ENCODE measurements at regions not wholly inside any gene's neighbourhood (a gene's known extent, or its start where the extent isn't known, plus 50 kb on each side); places are given as distances from the start of the nearest gene placed in this dataset.

DNA sequence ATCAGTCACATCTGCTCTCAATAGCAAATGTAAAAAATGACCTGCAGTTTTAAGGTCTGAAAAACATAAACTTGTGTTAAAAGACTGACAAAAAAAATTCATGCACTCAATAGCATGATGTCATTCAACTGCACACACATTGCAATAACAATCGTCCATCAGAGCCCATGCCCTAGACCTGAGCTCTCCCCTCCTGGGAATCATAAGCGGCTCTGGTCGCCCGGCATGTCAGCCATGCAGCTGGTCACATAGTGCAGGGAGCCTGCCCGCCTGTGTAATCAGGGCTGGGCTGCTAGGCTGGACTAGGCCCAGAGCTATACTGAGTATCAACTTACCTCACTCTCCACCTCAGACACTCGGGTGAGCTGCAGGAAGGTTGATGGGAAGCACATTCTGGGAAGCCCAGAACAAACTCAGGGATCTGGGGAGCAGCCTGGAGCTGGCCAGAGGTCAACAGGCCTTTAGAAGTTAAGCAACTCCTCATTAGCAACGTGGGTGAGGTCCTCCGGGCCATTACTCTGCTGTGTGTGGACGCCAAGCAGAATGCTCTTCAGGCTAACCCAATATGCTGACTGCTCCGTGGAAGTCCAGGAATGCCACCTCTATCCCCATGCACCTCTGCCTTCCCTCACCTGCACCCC, 165.5 kb downstream of the TTC32 start:
- TF ChIP-seq EP300 (IDR thresholded peaks at IDR 0.05) (no peak), POLR2A (IDR thresholded peaks at IDR 0.05) (no peak)
